ENCODE measurements at regions not wholly inside any gene's neighbourhood (a gene's known extent, or its start where the extent isn't known, plus 50 kb on each side); places are given as distances from the start of the nearest gene placed in this dataset.

DNA sequence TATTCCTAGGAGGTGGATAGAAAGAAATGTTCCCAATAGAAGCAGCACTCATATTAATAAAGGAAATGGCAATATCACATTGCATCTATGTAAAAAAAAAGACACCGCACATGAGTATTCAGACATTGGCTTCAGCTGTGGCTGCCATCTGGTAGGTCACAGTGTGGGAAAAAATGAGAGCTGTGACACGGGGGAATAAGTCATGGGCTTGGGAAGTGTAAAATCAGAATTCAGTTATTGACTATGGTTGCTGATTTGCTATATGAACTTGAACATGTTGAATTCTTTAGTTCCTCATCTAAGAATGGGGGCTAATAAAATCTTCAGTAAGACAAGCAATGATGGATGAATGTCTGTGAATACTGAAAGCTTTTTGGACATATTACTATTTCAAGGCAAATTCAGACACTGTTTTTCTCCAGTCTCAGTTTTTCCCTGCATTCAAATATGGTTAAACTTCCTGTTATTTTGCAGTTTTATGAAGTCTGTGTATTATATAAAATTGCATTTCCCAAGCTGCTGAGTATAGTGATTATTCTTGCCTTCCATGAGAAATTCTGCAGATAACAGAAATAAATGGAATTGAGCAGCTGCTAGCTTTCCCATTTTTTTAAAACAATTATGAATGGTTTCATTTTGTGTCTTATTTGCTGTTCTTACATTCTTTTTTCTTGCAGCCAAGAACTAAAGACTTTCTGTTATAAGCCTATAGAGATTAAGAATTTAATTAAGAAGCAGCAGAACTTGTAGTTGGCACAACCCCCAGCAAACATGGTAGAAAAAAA is 221.0 kb downstream of the ANKRD50 start:
- no peak for TF ChIP-seq EZH2 (IDR thresholded peaks at IDR 0.05; ENCODE audit: insufficient read depth, low read length)
- TF ChIP-seq CTCF (IDR thresholded peaks at IDR 0.05; ENCODE audit: insufficient read depth, low read depth, low read length): no peak
